Right cardiac atrium (tissue), 5 donors: ENCODE measurements at regions not wholly inside any gene's neighbourhood (a gene's known extent, or its start where the extent isn't known, plus 50 kb on each side); places are given as distances from the start of the nearest gene placed in this dataset.

Experiments
- ATAC-seq, 2 donors: fragments of 200-7000 bp; cut with Tn5 transposase; one replicate each; pipeline versions ENCODE4 v1.8.0 to v1.9.1; 2020; ENCODE audit warnings: moderate library complexity in 2 of 2, mild to moderate bottlenecking in 1 of 2
- DNase-seq, 3 donors: peaks; one replicate each; pipeline ENCODE4 v3.0.0-alpha.2; 2020
- H3K27ac ChIP-seq: one replicate; pipeline ENCODE4 v1.5.1; 2013; ENCODE audit warnings: mild to moderate bottlenecking, low read length, control low read depth, moderate library complexity
- H3K27me3 ChIP-seq: one replicate; pipeline ENCODE4 v1.6.1; 2013; ENCODE audit not compliant: control insufficient read depth, insufficient read depth
- H3K4me1 ChIP-seq: one replicate; pipeline ENCODE4 v1.6.1; 2013; ENCODE audit warnings: low read length; ENCODE audit not compliant: control insufficient read depth, insufficient read depth
- H3K4me3 ChIP-seq: one replicate; pipeline ENCODE4 v1.5.1; 2013; ENCODE audit warnings: low read length, control low read depth
- H3K9me3 ChIP-seq: one replicate; pipeline ENCODE4 v1.6.1; 2013; ENCODE audit warnings: low read length; ENCODE audit not compliant: control insufficient read depth
- WGBS: extraction: QIAGEN DNeasy Blood & Tissue Kit; methylation state at CpG from one replicate; pipeline ENCODE4 v1.1.7; 2013; 5-methylcytosine and 5-hydroxymethylcytosine counted together
- intact Hi-C, 4 donors: fragments of 100-400 bp; cut with DNase I; formaldehyde crosslinking; loops; one replicate each; pipeline versions ENCODE4 v1.11.0 to v1.14.0; 2022 to 2023
- donor health status: healthy with polysubstance abuse.
- donor health status: DM: no; HTN: yes; CAD: no.
- donor health status: DM: no; HTN: no; CAD: no.
- donor health status: DM: no; HTN: yes; CAD: no; lungs with severe emphysema.
- donor health status: DM: yes; HTN: yes; CAD: no.

- DNase-seq, result no peak
- 92% methylated on average over 3 of the region's 3 CpGs for WGBS
- Histone ChIP-seq H3K4me3 (no peak overlapping the region), H3K27me3 (no peaks in the 10 kb centered on the region), H3K27ac (no peak overlapping the region), H3K9me3 (no peaks in the 10 kb centered on the region), H3K4me1 (no peaks in the 10 kb centered on the region)
- intact Hi-C loops, result no loop called here
- ATAC-seq, result no peak
These were observed 53.4 kb upstream of the STK17B start for GRCh38 chr2:196224756-196225155.

- H3K27ac ChIP-seq, result no peak overlapping the region
- intact Hi-C loops, result no loop called here
- WGBS, result 64% methylated on average over 1 of the region's 1 CpG
- H3K9me3 ChIP-seq, result no peaks in the 10 kb centered on the region
- no peak overlapping the region for H3K4me3 ChIP-seq
- no peak for DNase-seq
- H3K4me1 ChIP-seq, result no peaks in the 10 kb centered on the region
- no peak for ATAC-seq
- no peaks in the 10 kb centered on the region for H3K27me3 ChIP-seq
These were observed 53.8 kb upstream of the STK17B start for GRCh38 chr2:196225213-196225612.

DNA sequence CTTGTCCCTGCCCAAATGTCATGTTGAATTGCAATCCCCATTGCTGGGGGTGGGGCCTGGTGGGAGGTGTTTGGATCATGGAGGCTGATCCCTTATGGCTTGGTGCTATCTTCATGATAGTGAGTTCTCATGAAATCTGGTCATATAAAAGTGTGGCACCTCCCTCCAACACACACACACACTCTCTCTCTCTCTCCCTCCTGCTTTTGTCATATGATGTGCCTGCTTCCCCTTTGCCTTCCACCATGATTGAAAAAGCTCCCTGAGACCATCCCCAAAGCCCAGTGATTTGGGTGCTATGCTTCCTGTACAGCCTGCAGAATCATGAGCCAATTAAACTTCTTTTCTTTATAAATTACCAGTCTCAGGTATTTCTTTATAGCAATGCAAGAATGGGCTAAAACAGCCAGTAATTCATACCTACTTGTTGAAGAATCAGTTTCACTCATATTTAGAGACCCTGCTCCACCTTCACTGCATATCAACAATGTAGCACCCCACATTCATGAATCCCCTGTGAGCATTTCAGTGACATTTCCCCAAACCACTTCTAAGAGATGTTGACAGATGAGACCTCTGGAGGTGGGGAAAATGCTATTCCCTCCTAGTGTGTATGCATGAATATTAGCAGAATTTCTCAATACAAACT is 54.8 kb upstream of the STK17B start:
- DNase-seq (no peak), ATAC-seq (no peak)
- Histone ChIP-seq H3K27me3 (no peaks in the 10 kb centered on the region), H3K27ac (no peak overlapping the region), H3K4me1 (no peaks in the 10 kb centered on the region), H3K4me3 (no peak overlapping the region), H3K9me3 (no peaks in the 10 kb centered on the region)
- intact Hi-C loops, result no loop called here

GRCh38 chr2:196226707-196227065 is 55.3 kb upstream of the STK17B start:
- Histone ChIP-seq H3K27ac (no peak overlapping the region), H3K9me3 (no peaks in the 10 kb centered on the region), H3K4me1 (no peaks in the 10 kb centered on the region), H3K4me3 (no peak overlapping the region), H3K27me3 (no peaks in the 10 kb centered on the region)
- ATAC-seq (no peak), DNase-seq (no peak)
- 93% methylated on average over 1 of the region's 1 CpG for WGBS
- intact Hi-C loops, result no loop called here

GRCh38 chr2:196229013-196229412 is 57.6 kb upstream of the STK17B start:
- WGBS, result 42% methylated on average over 3 of the region's 3 CpGs
- H3K27ac ChIP-seq, result no peak overlapping the region

GRCh38 chr2:196230061-196230854 is 58.9 kb upstream of the STK17B start:
- whole genome bisulfite sequencing, result 91% methylated on average over 13 of the region's 13 CpGs
- H3K27ac ChIP-seq, result no peak overlapping the region
- DNase-seq (no peak), ATAC-seq (no peak)
- H3K4me3 ChIP-seq, result no peak overlapping the region
- H3K27me3 ChIP-seq, result no peaks in the 10 kb centered on the region
- H3K4me1 ChIP-seq, result no peaks in the 10 kb centered on the region
- intact Hi-C loops, result no loop called here
- no peaks in the 10 kb centered on the region for H3K9me3 ChIP-seq

More at GRCh38 chr2:196229013-196229412, 57.6 kb upstream of the STK17B start:
- no peaks in the 10 kb centered on the region for H3K4me1 ChIP-seq
- intact Hi-C loops, result no loop called here
- H3K27me3 ChIP-seq, result no peaks in the 10 kb centered on the region
- no peaks in the 10 kb centered on the region for H3K9me3 ChIP-seq
- DNase-seq, result no peak
- H3K4me3 ChIP-seq, result no peak overlapping the region
- ATAC-seq, result no peak

DNA sequence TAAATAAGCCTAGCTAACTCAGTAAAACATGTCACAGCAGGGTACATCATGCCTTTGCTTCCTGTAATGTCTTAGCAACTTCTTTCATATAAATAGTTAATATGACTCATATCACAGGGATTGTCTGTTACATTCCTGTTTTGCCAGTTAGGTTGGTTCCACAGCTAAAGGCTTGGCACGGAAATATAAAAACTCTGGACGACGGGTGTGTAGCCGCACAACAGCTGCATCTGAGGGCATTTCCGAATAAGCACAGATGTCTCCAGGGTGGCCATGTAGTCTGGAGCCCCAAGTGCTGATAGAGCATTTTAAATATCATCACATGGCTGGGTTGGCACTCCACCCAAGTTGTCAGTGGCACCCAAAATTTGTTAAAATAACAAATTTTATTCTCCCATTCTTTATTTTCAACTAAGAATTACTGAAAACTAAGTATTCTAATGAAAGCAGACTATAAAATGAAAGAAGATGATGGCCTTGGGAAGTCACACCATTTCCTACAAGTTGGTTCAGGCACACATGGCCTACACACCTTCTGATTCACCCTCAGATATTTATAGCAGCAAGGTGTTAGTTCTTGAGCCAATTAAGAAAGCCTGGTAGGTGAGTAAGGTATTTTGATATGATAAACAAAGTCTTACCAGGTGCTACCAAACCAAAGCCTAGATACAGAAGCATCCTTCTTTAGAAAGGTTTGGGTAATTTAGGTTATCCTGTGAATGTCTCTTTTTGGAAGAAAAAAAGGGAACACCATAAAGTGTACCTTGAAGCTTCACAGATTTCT is 61.8 kb upstream of the STK17B start:
- DNase-seq (no peak), ATAC-seq (peak; percentile 67 to 68)
- WGBS, result 25% methylated on average over 5 of the region's 5 CpGs
- no peak overlapping the region for H3K27ac ChIP-seq
- intact Hi-C loops, result no loop called here
- no peaks in the 10 kb centered on the region for H3K9me3 ChIP-seq
- no peaks in the 10 kb centered on the region for H3K4me1 ChIP-seq
- H3K27me3 ChIP-seq, result no peaks in the 10 kb centered on the region
- H3K4me3 ChIP-seq, result no peak overlapping the region

DNA sequence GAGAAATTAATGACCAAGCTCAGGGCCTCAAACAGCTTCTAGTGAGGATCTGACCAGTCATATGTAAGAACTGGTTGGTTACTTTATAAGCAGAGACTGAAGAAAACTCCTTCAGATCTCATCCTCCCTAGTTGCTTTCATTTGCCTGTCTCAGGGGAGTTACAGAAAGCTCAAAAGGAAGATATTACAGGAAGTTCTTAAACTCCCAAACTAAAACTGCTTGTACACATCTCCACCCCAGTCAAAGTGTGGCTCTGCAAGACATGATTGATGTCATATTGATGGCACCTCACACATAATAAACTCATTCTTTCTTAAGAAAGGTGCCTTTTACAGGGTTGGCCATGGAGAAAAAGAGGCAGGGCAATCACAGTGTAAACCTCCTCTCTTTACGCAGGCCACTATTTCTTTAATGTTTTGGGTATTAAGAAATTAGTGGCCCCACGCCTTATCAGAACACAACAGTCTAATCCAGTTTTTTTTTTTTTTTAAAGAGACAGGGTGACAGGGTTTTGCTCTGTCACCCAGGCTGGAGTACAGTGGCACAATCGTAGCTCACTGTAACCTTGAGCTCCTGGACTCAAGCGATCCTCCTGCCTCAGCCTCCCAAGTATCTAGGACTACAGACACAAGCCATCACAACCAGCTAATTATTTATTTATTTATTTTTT is 62.6 kb upstream of the STK17B start:
- intact Hi-C loops, result no loop called here
- Histone ChIP-seq H3K4me3 (no peak overlapping the region), H3K27ac (no peak overlapping the region), H3K27me3 (no peaks in the 10 kb centered on the region), H3K4me1 (peaks cover 4% of the 10 kb centered on the region), H3K9me3 (no peaks in the 10 kb centered on the region)
- ATAC-seq (peak in 1 of 2 donors; percentile 26), DNase-seq (no peak)
- WGBS, result 71% methylated on average over 4 of the region's 4 CpGs

DNA sequence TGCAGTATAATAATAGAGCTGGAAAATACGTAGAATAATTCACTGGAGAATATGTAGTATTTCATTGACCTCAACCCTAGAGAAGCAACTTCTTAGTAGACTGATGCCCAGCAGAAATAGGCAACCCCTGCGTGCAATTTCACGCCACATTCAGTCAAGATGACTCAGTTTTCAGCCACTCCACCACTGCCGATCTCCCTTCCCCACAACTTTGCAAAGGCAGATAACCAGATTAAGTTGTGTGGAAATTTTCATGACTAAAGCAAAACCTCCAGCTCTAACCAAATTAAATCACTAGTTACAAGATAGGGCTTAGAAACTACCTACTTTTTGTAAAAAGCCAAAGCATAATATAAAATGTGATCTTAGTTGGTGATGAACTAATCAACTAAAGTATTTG is 63.3 kb upstream of the STK17B start:
- Histone ChIP-seq H3K4me1 (peaks cover 4% of the 10 kb centered on the region), H3K27me3 (no peaks in the 10 kb centered on the region), H3K27ac (no peak overlapping the region), H3K9me3 (no peaks in the 10 kb centered on the region), H3K4me3 (no peak overlapping the region)
- intact Hi-C loops, result no loop called here
- 84% methylated on average over 4 of the region's 4 CpGs for WGBS
- no peak for ATAC-seq
- no peak for DNase-seq

- peaks cover 4% of the 10 kb centered on the region for H3K4me1 ChIP-seq
- intact Hi-C loops, result no loop called here
- DNase-seq, result no peak
- H3K27ac ChIP-seq, result no peak overlapping the region
- H3K9me3 ChIP-seq, result no peaks in the 10 kb centered on the region
- no peaks in the 10 kb centered on the region for H3K27me3 ChIP-seq
- no peak for ATAC-seq
- 64% methylated on average over 2 of the region's 2 CpGs for WGBS
- no peak overlapping the region for H3K4me3 ChIP-seq
These were observed 67.5 kb upstream of the STK17B start for GRCh38 chr2:196238836-196239380.
